ENCODE measurements at regions not wholly inside any gene's neighbourhood (a gene's known extent, or its start where the extent isn't known, plus 50 kb on each side); places are given as distances from the start of the nearest gene placed in this dataset.

DNA sequence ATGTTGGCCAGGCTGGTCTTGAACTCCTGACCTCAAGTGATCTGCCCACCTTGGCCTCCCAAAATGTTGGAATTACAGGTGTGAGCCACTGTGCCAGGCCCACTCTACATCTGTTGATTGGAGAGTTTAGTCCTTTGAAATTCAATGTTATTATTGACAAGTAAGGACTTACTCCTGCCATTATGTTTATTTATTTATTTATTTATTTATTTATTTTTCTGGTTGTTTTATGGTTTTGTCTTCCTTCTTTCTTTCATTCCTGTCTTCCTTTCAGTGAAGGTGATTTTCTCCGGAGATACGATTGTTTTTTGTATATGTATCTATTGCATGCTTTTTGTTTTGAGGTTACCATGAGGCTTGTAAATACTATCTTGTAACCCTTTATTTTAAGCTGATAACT lies 602.6 kb downstream of the EPM2A start:
- ATAC-seq (ENCODE audit: insufficient number of reproducible peaks, low FRiP score, low read depth) (no peak), DNase-seq (ENCODE audit: low spot score) (no peak)
- Histone ChIP-seq H3K27ac (no peak overlapping the region), H3K4me3 (no peak overlapping the region), H3K27me3 (replicated peaks; ENCODE audit: insufficient read depth) (no peaks in the 10 kb centered on the region), H3K36me3 (no peaks in the 10 kb centered on the region), H3K9me3 (no peaks in the 10 kb centered on the region), H3K4me1 (ENCODE audit: control insufficient read depth in 1 of 2, low read depth in 2 of 2) (no peaks in the 10 kb centered on the region)
- TF ChIP-seq, protein P1, sequence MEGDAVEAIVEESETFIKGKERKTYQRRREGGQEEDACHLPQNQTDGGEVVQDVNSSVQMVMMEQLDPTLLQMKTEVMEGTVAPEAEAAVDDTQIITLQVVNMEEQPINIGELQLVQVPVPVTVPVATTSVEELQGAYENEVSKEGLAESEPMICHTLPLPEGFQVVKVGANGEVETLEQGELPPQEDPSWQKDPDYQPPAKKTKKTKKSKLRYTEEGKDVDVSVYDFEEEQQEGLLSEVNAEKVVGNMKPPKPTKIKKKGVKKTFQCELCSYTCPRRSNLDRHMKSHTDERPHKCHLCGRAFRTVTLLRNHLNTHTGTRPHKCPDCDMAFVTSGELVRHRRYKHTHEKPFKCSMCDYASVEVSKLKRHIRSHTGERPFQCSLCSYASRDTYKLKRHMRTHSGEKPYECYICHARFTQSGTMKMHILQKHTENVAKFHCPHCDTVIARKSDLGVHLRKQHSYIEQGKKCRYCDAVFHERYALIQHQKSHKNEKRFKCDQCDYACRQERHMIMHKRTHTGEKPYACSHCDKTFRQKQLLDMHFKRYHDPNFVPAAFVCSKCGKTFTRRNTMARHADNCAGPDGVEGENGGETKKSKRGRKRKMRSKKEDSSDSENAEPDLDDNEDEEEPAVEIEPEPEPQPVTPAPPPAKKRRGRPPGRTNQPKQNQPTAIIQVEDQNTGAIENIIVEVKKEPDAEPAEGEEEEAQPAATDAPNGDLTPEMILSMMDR (IDR thresholded peaks at IDR 0.05): no peak

DNA sequence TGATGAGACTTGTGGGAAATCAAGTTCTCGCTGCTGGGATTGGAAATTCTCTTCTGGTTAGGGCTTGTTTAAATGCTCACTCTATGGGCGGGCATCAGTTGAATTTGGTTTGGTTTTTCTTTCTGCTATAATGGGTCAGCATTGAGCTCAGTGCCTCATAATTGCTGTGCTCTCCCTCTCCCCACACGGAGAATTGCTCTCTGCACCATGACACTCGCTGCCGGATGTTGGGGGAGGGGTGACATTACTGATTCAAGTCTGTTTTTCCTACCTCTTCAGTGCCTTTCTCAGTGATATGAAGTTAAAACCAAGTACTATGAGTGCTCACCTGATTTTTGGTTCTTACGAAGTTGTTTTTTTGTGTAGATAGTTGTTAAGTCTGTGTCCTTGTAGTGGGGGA lies 599.6 kb downstream of the EPM2A start:
- H3K4me1 ChIP-seq (ENCODE audit: control insufficient read depth in 1 of 2, low read depth in 2 of 2): no peaks in the 10 kb centered on the region
- no peaks in the 10 kb centered on the region for H3K9me3 ChIP-seq
- DNase-seq (ENCODE audit: low spot score): no peak
- H3K27ac ChIP-seq: no peak overlapping the region
- no peaks in the 10 kb centered on the region for H3K36me3 ChIP-seq
- TF ChIP-seq, protein P1 (IDR thresholded peaks at IDR 0.05): no peak
- H3K4me3 ChIP-seq: no peak overlapping the region
- no peak for ATAC-seq (ENCODE audit: insufficient number of reproducible peaks, low FRiP score, low read depth)
- no peaks in the 10 kb centered on the region for H3K27me3 ChIP-seq (replicated peaks; ENCODE audit: insufficient read depth)

DNA sequence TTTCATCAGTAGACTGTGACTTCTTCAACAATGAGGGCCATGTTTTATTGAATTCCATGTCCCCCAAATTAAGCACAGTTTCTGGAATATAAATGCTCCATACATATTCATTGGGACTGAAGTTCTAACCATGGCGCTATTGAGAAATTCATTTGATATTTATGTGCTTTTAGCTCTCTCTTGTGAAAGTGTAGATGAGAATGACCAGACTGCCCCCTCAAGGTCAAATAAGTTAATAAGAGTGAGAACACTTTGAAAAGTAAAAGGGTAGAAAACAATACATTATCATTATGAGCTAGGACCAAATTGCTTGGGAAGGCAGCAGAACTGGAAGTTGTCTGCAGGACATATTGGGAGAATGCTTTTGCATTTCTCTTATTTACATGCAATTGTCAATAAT lies 597.9 kb downstream of the EPM2A start:
- ATAC-seq (ENCODE audit: insufficient number of reproducible peaks, low FRiP score, low read depth): no peak
- TF ChIP-seq, protein P1 (IDR thresholded peaks at IDR 0.05): no peak
- Histone ChIP-seq H3K9me3 (no peaks in the 10 kb centered on the region), H3K4me1 (ENCODE audit: control insufficient read depth in 1 of 2, low read depth in 2 of 2) (no peaks in the 10 kb centered on the region), H3K4me3 (no peak overlapping the region), H3K27ac (no peak overlapping the region), H3K27me3 (replicated peaks; ENCODE audit: insufficient read depth) (no peaks in the 10 kb centered on the region), H3K36me3 (no peaks in the 10 kb centered on the region)
- no peak for DNase-seq (ENCODE audit: low spot score)

DNA sequence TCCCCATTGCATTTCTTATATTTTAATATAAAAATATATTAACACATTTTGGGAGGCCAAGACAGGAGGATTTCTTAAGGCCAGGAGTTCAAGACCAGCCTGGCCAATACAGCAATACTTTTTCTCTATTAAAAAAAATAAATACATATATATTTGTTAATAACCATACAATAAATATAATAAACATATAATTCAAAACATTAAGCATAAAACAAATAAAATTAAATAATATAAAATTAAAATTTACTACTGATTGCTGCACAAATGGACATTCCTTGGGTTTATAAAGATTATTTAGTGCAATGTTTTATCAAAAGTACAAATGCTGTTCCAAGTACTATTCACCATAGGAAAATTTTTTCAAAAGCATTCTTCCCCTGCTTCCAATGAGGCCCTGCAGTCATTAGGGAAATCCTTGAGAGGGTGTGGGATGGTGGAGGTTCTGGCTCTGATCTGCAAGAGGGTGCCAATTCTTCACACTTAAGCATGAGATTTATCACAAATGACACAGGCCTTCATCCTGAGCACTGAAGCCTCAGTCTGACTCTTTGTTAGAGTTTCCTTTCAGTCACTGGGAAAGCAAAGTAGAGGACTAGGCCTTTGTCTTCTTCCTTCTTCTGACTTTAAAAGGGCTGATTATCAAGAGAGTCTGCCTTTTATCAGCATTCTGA lies 596.7 kb downstream of the EPM2A start:
- ATAC-seq (ENCODE audit: insufficient number of reproducible peaks, low FRiP score, low read depth) (no peak), DNase-seq (ENCODE audit: low spot score) (no peak)
- H3K27ac ChIP-seq: no peak overlapping the region
- no peaks in the 10 kb centered on the region for H3K9me3 ChIP-seq
- no peaks in the 10 kb centered on the region for H3K27me3 ChIP-seq (replicated peaks; ENCODE audit: insufficient read depth)
- no peaks in the 10 kb centered on the region for H3K4me1 ChIP-seq (ENCODE audit: control insufficient read depth in 1 of 2, low read depth in 2 of 2)
- TF ChIP-seq, protein P1 (IDR thresholded peaks at IDR 0.05): no peak
- H3K4me3 ChIP-seq: no peak overlapping the region
- H3K36me3 ChIP-seq: no peaks in the 10 kb centered on the region

DNA sequence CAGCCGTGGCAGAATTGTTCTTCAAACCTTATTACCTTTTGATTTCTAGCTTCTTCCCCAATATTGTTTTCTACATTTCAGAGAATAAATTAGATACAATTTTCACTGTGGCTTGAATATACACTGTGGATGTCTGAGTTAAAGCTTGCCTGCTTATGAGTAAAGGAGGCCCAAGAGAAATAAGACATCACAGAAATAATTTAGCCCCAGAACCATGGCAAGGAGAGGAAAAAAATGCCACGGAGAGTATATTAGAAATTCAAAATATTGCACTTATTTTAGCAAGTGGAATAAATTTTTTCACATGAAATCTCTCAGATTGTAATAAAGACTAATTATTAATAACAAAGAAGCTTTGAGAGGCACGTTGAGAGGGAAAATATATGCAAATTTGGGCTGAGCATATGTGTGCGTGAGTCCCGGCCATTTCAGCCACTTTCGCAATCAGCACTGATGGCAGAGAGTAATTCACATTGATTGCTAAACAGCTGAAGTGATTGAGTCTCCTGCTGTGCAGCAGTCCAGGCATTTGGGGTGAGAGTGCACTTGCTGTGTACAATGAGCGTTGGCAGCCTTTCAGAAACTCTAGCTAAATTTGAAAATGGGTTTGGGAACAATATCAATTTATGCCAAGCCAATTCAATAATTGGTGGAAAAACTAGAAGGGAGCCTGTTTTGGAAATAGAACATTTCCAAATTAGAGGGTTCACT lies 596.0 kb downstream of the EPM2A start:
- Histone ChIP-seq H3K27me3 (replicated peaks; ENCODE audit: insufficient read depth) (no peaks in the 10 kb centered on the region), H3K36me3 (no peaks in the 10 kb centered on the region), H3K27ac (no peak overlapping the region), H3K4me3 (no peak overlapping the region), H3K9me3 (no peaks in the 10 kb centered on the region), H3K4me1 (ENCODE audit: control insufficient read depth in 1 of 2, low read depth in 2 of 2) (no peaks in the 10 kb centered on the region)
- TF ChIP-seq, protein P1 (IDR thresholded peaks at IDR 0.05): no peak
- ATAC-seq (ENCODE audit: insufficient number of reproducible peaks, low FRiP score, low read depth) (no peak), DNase-seq (ENCODE audit: low spot score) (no peak)
